Natural killer cell treated with Interleukin-12 subunit alpha and Interleukin-12 subunit beta and Interleukin-15 and Interleukin-18, amount 100 ng/mL, for 72 hours (primary cell): ENCODE measurements at regions not wholly inside any gene's neighbourhood (a gene's known extent, or its start where the extent isn't known, plus 50 kb on each side); places are given as distances from the start of the nearest gene placed in this dataset.

ENCODE experiments used
- ATAC-seq, 2 donors: fragments of 150-1000 bp; cut with Tn5 transposase in 1 of 2; sonication (Bioruptor Pico), chemical (Tn5 transposase) in 1 of 2; 2 replicates each; pipeline ENCODE4 v1.10.0; 2021
- DNase-seq: peaks from one replicate; pipeline ENCODE4 v3.0.0; 2022; ENCODE audit warnings: low spot score
- H3K27ac Mint-ChIP-seq, 2 donors: 1 replicate in 1 of 2; 2 replicates in 1 of 2; pipeline ENCODE4 v1.8.0; 2022; ENCODE audit warnings: mixed read lengths in 2 of 2, mild to moderate bottlenecking in 1 of 2, moderate library complexity in 1 of 2
- H3K27me3 Mint-ChIP-seq, 2 donors: 1 replicate in 1 of 2; 2 replicates in 1 of 2; pipeline ENCODE4 v1.8.0; 2022; ENCODE audit warnings: mixed read lengths in 2 of 2
- H3K36me3 Mint-ChIP-seq: one replicate; pipeline ENCODE4 v1.8.0; 2022; ENCODE audit warnings: mixed read lengths
- H3K4me1 Mint-ChIP-seq, 2 donors: 1 replicate in 1 of 2; 2 replicates in 1 of 2; pipeline ENCODE4 v1.8.0; 2022; ENCODE audit warnings: low read depth in 2 of 2, mixed read lengths in 2 of 2, mild to moderate bottlenecking in 1 of 2
- H3K4me3 Mint-ChIP-seq: one replicate; pipeline ENCODE4 v1.8.0; 2022; ENCODE audit warnings: mixed read lengths
- H3K9me3 Mint-ChIP-seq: 2 replicates; pipeline ENCODE4 v1.8.0; 2022; ENCODE audit warnings: mixed read lengths

- Mint-ChIP-seq H3K4me3 (no peak overlapping the region), H3K27ac (no peak overlapping the region), H3K9me3 (no peaks in the 10 kb centered on the region), H3K27me3 (peaks cover 5 to 8% of the 10 kb centered on the region in 2 donors), H3K36me3 (no peaks in the 10 kb centered on the region), H3K4me1 (no peaks in the 10 kb centered on the region)
- no peak for DNase-seq
- peak in 1 of 2 donors; percentile 32 for ATAC-seq
These were observed 284.4 kb upstream of the IGF1R start for GRCh38 chr15:98363955-98364354.

DNA sequence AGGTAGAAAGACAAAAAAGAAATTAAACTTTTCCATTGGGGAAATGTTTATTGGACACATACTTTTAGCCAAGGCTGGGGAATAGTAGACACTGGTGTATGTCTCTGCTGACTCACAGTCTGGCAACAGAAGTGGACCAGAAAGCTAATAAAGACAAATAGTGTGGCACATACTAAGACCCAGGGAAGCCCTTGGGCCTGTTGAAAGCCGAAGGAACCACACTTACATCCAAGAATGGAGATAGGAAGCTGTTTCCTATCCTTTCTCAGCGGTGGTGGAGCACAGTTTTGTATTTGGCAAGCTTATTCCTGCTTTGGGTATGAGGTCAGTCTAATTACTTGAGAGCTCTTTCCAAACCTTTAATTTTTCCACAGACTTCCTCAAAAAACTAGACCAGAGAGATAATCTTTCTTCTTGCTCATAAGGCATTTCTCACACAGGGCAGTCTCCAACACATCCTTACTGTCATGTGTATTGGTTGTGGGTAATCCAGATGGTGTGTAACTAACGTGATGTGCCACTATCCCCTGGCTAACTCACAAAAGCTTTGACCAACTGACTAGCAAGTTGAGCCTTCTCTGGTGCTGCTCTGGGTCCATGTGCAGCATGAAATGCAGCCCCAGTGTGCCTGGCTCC, 279.1 kb upstream of the IGF1R start:
- DNase-seq (no peak), ATAC-seq (no peak)
- Mint-ChIP-seq H3K27me3 (no peaks in the 10 kb centered on the region), H3K36me3 (no peaks in the 10 kb centered on the region), H3K4me3 (no peak overlapping the region), H3K27ac (no peak overlapping the region), H3K4me1 (no peaks in the 10 kb centered on the region), H3K9me3 (no peaks in the 10 kb centered on the region)

GRCh38 chr15:98375513-98376340, 272.6 kb upstream of the IGF1R start:
- H3K27me3 Mint-ChIP-seq = peaks cover 10 to 34% of the 10 kb centered on the region in 2 donors
- DNase-seq (no peak), ATAC-seq (no peak)
- no peak overlapping the region for H3K4me3 Mint-ChIP-seq
- peaks cover 3% of the 10 kb centered on the region for H3K9me3 Mint-ChIP-seq
- H3K36me3 Mint-ChIP-seq = peaks cover 5% of the 10 kb centered on the region
- H3K4me1 Mint-ChIP-seq = no peaks in the 10 kb centered on the region
- no peak overlapping the region for H3K27ac Mint-ChIP-seq

DNA sequence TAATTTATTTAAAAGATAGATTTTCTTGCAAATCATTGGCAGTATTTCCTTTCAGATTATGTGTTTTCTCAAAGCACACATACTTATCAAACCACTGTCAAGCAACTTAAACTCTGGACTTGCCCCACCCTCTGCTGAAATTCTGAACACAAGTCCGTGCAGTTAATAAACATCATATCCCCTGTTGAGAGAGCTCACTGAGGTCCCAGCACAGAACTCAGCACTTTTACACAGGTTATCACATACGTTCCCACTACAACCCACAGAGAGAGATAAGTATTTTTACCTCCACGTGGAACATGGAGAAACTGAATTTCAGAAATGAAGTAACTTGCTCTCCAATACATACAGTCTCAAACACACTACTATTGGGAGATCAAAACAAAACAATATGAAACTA, 267.6 kb upstream of the IGF1R start:
- Mint-ChIP-seq H3K4me1 (no peaks in the 10 kb centered on the region), H3K27ac (no peak overlapping the region), H3K36me3 (peaks cover 5% of the 10 kb centered on the region), H3K27me3 (peaks cover 25 to 66% of the 10 kb centered on the region in 2 donors), H3K9me3 (peaks cover 6% of the 10 kb centered on the region), H3K4me3 (no peak overlapping the region)
- DNase-seq (no peak), ATAC-seq (no peak)

- peaks cover 24 to 59% of the 10 kb centered on the region in 2 donors for H3K27me3 Mint-ChIP-seq
- H3K4me1 Mint-ChIP-seq = no peaks in the 10 kb centered on the region
- ATAC-seq (no peak), DNase-seq (no peak)
- H3K4me3 Mint-ChIP-seq = no peak overlapping the region
- H3K27ac Mint-ChIP-seq = no peak overlapping the region
- peaks cover 5% of the 10 kb centered on the region for H3K36me3 Mint-ChIP-seq
- peaks cover 6% of the 10 kb centered on the region for H3K9me3 Mint-ChIP-seq
These were observed 266.9 kb upstream of the IGF1R start for GRCh38 chr15:98381446-98381845.

- Mint-ChIP-seq H3K27ac (no peak overlapping the region), H3K4me1 (no peaks in the 10 kb centered on the region), H3K4me3 (no peak overlapping the region), H3K9me3 (peaks cover 6% of the 10 kb centered on the region), H3K27me3 (peaks cover 25 to 54% of the 10 kb centered on the region in 2 donors), H3K36me3 (peaks cover 5% of the 10 kb centered on the region)
- ATAC-seq (no peak), DNase-seq (no peak)
These were observed 266.2 kb upstream of the IGF1R start for GRCh38 chr15:98382139-98382538.

GRCh38 chr15:98383571-98383970, 264.8 kb upstream of the IGF1R start:
- no peak overlapping the region for H3K27ac Mint-ChIP-seq
- H3K27me3 Mint-ChIP-seq = peaks cover 21 to 44% of the 10 kb centered on the region in 2 donors
- no peaks in the 10 kb centered on the region for H3K4me1 Mint-ChIP-seq
- H3K9me3 Mint-ChIP-seq = peaks cover 5% of the 10 kb centered on the region
- DNase-seq = no peak
- ATAC-seq = no peak
- peaks cover 4% of the 10 kb centered on the region for H3K36me3 Mint-ChIP-seq
- no peak overlapping the region for H3K4me3 Mint-ChIP-seq

DNA sequence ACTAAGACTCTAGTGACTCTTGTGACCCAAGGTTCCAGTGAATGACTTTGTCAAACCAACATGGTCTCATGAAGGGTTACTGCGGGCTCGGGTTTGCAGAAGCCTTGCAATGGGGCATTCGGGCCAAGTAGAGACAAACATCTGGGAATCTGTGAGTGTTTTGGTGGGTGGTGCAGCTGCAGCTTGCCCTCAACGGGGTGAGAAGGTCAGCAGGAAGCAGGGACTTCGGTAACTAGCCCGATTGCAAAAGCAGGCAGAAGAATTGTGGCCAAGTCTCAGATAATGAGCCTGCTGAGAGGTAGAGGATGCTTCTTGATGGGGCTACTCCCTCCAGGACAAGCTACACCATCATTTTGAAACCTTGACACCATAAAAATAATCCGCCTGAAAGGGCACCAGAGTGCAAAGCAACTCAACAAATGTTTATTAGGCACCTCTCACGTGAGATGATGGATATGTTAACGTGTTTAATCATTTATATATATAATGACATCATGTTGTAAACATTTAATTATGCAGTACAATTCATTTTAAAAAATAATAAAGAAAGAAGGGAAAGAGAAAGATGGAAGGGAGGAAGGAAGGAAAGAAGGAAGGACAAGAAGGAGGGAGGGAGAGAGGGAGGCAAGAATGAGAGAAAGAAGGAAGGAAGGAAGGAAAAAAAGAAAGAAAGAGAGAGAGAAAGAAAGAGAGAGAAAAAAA, 263.9 kb upstream of the IGF1R start:
- DNase-seq (no peak), ATAC-seq (no peak)
- H3K36me3 Mint-ChIP-seq = no peaks in the 10 kb centered on the region
- H3K4me3 Mint-ChIP-seq = no peak overlapping the region
- no peaks in the 10 kb centered on the region for H3K4me1 Mint-ChIP-seq
- H3K9me3 Mint-ChIP-seq = peaks cover 3% of the 10 kb centered on the region
- H3K27me3 Mint-ChIP-seq = peaks cover 21 to 44% of the 10 kb centered on the region in 2 donors
- no peak overlapping the region for H3K27ac Mint-ChIP-seq

DNA sequence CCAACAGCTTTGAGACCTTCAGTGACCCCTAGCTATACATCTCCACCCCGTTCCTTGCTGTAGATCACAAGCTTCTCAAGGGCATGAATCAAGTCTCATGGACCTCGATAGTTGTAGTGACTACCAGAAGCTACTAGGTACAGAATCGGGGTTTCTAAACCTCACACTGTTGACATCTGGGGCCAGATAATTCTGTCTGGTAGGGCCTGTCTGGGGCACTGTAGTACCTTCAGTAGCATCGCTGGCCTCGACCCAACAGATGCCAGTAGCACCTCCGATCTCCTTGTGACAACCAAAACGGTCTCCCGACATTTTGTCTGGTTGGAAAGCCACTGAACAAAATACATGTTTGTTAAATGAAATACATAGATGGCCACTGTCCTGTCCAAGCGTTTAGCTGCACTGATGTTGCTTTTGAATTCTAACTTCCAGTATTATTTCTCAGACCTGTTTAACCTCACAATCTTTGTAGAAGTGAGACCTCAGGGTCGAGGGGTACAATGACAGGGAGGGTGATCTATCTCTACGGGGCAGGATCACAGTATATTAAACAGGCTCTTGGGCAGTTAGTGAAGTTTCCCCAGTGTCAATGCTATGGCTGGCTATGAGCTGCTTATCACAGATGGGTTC, 262.5 kb upstream of the IGF1R start:
- H3K27ac Mint-ChIP-seq = no peak overlapping the region
- H3K27me3 Mint-ChIP-seq = peaks cover 21 to 45% of the 10 kb centered on the region in 2 donors
- H3K9me3 Mint-ChIP-seq = peaks cover 3% of the 10 kb centered on the region
- no peaks in the 10 kb centered on the region for H3K4me1 Mint-ChIP-seq
- no peak for DNase-seq
- H3K4me3 Mint-ChIP-seq = no peak overlapping the region
- peak in 1 of 2 donors; percentile 46 for ATAC-seq
- no peaks in the 10 kb centered on the region for H3K36me3 Mint-ChIP-seq

GRCh38 chr15:98386561-98386960, 261.8 kb upstream of the IGF1R start:
- no peaks in the 10 kb centered on the region for H3K4me1 Mint-ChIP-seq
- DNase-seq (no peak), ATAC-seq (peak in 1 of 2 donors; percentile 25)
- no peak overlapping the region for H3K4me3 Mint-ChIP-seq
- peaks cover 19 to 38% of the 10 kb centered on the region in 2 donors for H3K27me3 Mint-ChIP-seq
- no peak overlapping the region for H3K27ac Mint-ChIP-seq
- H3K9me3 Mint-ChIP-seq = peaks cover 3% of the 10 kb centered on the region
- no peaks in the 10 kb centered on the region for H3K36me3 Mint-ChIP-seq

GRCh38 chr15:98387866-98388265, 260.5 kb upstream of the IGF1R start:
- Mint-ChIP-seq H3K27ac (no peak overlapping the region), H3K4me1 (no peaks in the 10 kb centered on the region), H3K36me3 (no peaks in the 10 kb centered on the region), H3K27me3 (peaks cover 14 to 32% of the 10 kb centered on the region in 2 donors), H3K9me3 (no peaks in the 10 kb centered on the region), H3K4me3 (no peak overlapping the region)
- DNase-seq (no peak), ATAC-seq (no peak)

DNA sequence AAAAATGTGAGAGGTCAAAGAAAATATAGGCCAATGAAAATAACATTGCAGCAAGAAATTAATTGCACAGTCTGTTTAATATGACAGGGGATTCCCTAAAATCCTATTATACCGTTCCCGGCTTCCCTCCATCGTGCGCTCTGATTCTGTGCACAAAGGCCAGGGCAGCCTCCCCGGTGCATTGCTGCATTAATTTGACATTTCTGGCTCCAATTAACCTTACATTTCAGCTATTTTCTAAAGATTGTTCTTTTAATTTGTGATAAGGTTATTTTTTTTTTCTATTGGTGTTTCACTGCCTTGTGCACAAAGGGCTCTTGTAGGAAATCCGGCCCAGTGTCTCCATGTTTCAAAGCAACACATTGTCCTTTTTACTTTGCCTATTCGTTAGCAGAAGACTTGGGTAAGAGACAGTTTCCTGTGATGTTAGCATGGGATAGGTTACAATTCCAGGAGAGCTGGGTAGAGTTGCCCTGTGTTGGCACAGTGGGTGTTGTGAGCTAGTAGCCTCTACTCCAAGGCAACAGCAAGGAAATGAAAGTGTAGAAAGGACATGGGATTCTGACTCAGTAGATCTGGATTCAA, 257.3 kb upstream of the IGF1R start:
- no peaks in the 10 kb centered on the region for H3K9me3 Mint-ChIP-seq
- peaks cover 13 to 14% of the 10 kb centered on the region in 2 donors for H3K27me3 Mint-ChIP-seq

DNA sequence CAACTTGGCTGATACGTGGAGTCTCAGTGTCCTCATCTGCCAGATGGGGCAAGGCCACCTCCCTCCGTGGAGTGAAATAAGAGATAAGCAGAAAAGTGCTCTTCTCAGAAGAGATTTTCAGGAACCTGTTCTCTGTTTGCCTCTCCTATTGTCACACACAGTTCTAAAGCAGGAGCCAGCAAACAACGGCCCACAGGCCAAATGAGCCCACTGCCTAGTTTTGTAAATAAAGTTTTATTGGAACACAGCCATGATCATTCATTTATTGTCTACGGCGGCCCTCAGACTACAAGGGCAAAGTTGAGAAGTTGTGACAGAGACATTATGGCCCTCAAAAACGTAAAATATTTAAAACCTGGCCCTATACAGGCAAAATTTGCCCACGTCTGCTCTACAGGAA, 256.8 kb upstream of the IGF1R start:
- Mint-ChIP-seq H3K36me3 (no peaks in the 10 kb centered on the region), H3K4me3 (no peak overlapping the region), H3K4me1 (no peaks in the 10 kb centered on the region), H3K27me3 (peaks cover 11 to 13% of the 10 kb centered on the region in 2 donors), H3K27ac (no peak overlapping the region), H3K9me3 (no peaks in the 10 kb centered on the region)
- ATAC-seq (no peak), DNase-seq (no peak)

More for the DNA sequence above, 257.3 kb upstream of the IGF1R start:
- ATAC-seq (no peak), DNase-seq (no peak)
- Mint-ChIP-seq H3K4me1 (no peaks in the 10 kb centered on the region), H3K4me3 (no peak overlapping the region), H3K36me3 (no peaks in the 10 kb centered on the region), H3K27ac (no peak overlapping the region)
